Thymus (tissue), 11 donors: ENCODE measurements at regions not wholly inside any gene's neighbourhood (a gene's known extent, or its start where the extent isn't known, plus 50 kb on each side); places are given as distances from the start of the nearest gene placed in this dataset.

Experiments
- DNase-seq, 9 donors: peaks; one replicate each; pipeline ENCODE4 v3.0.0-alpha.2; 2013; ENCODE audit warnings: low spot score in 9 of 9, low read depth in 6 of 9, missing footprints in 1 of 9
- H3K27ac ChIP-seq, 2 donors: one replicate each; pipeline ENCODE4 v1.5.1; 2013; ENCODE audit warnings: control low read depth in 1 of 2, low read depth in 1 of 2, low read length in 1 of 2, mild to moderate bottlenecking in 1 of 2, moderate library complexity in 1 of 2
- H3K27me3 ChIP-seq, 2 donors: one replicate each; pipeline ENCODE4 v1.5.1; 2013; ENCODE audit warnings: low read length in 1 of 2; ENCODE audit not compliant: control insufficient read depth in 2 of 2, insufficient read depth in 1 of 2
- H3K36me3 ChIP-seq, 2 donors: one replicate each; pipeline ENCODE4 v1.5.1; 2013; ENCODE audit warnings: low read length in 1 of 2, mild to moderate bottlenecking in 1 of 2, moderate library complexity in 1 of 2; ENCODE audit not compliant: control insufficient read depth in 2 of 2, insufficient read depth in 2 of 2
- H3K4me1 ChIP-seq, 2 donors: one replicate each; pipeline ENCODE4 v1.5.1; 2013; ENCODE audit warnings: low read length in 2 of 2; ENCODE audit not compliant: control insufficient read depth in 2 of 2, insufficient read depth in 2 of 2
- H3K4me3 ChIP-seq, 2 donors: one replicate each; pipeline ENCODE4 v1.5.1; 2013; ENCODE audit warnings: low read length in 2 of 2, control low read depth in 1 of 2, mild to moderate bottlenecking in 1 of 2
- H3K9me3 ChIP-seq, 2 donors: one replicate each; pipeline ENCODE4 v1.5.1; 2013; ENCODE audit warnings: low read length in 1 of 2, mild to moderate bottlenecking in 1 of 2; ENCODE audit not compliant: control insufficient read depth in 2 of 2, insufficient read depth in 1 of 2
- WGBS: extraction: QIAGEN DNeasy Blood & Tissue Kit; methylation state at CpG from one replicate; pipeline ENCODE4 v1.1.7; 2013; 5-methylcytosine and 5-hydroxymethylcytosine counted together
- donor health status: healthy.

DNA sequence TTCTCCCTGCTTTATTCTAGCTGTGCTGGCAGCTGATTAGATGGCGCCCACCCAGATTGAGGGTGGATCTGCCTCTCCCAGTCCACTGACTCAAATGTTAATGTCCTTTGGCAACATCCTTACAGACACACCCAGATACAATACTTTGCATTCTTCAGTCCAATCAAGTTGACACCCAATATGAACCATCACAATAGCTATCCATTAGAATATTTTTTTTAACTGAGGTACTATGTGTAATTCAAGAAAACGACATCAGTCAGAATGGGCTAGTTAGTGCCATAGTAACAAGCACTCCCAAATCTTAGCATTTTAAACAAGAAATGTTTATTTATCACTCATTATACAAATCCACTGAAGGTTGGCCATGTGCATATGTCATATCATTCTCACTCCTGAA is 723.1 kb downstream of the NR2F2 start:
- WGBS: 44% methylated on average over 2 of the region's 2 CpGs
- Histone ChIP-seq H3K4me1 (no peaks in the 10 kb centered on the region), H3K27me3 (no peaks in the 10 kb centered on the region), H3K36me3 (no peaks in the 10 kb centered on the region), H3K4me3 (no peak overlapping the region), H3K27ac (no peak overlapping the region), H3K9me3 (no peaks in the 10 kb centered on the region)
- DNase-seq: no peak

DNA sequence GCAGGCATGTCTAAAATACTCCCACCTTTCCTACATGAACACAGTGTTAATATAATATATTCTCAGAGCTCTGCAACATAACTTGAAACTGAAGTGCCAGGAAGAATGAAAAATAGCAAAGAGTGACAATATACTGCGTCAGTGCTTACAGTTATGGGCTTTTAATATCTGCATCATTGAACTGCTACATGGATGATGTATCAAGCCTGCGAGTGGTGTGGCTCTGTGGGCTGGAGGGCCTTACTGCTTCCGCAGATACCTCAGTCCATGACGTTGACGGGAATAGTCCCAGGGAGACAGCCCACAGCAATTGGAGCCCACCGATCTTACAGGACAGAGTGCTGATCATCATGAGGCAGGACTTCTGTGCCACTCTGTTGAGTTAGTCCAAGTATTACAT is 727.0 kb downstream of the NR2F2 start:
- no peak for DNase-seq
- Histone ChIP-seq H3K9me3 (no peaks in the 10 kb centered on the region), H3K4me1 (no peaks in the 10 kb centered on the region), H3K27ac (no peak overlapping the region), H3K4me3 (no peak overlapping the region), H3K27me3 (no peaks in the 10 kb centered on the region), H3K36me3 (no peaks in the 10 kb centered on the region)
- 94% methylated on average over 6 of the region's 6 CpGs for WGBS

DNA sequence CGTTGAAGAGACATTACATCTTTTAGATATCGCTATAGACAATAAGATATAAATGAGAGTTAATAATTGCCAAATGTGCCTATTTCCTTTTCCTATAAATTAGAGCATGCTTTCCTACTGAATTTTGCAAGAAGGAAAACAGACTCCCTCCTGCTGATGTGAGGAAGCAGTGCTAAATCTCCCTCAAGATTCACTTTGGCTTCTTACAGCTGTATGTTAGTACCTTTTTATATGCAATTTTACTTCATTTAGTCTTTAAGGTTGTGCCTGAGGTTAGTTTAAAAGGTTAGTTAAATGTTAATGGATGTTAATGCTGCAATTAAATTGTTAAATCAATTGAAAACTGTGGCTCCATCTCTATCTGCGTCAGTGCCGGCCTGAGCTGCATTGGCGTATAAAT is 728.8 kb downstream of the NR2F2 start:
- Histone ChIP-seq H3K4me1 (no peaks in the 10 kb centered on the region), H3K4me3 (no peak overlapping the region), H3K36me3 (no peaks in the 10 kb centered on the region), H3K9me3 (no peaks in the 10 kb centered on the region), H3K27ac (no peak overlapping the region), H3K27me3 (no peaks in the 10 kb centered on the region)
- DNase-seq: no peak
- WGBS: 84% methylated on average over 5 of the region's 5 CpGs

DNA sequence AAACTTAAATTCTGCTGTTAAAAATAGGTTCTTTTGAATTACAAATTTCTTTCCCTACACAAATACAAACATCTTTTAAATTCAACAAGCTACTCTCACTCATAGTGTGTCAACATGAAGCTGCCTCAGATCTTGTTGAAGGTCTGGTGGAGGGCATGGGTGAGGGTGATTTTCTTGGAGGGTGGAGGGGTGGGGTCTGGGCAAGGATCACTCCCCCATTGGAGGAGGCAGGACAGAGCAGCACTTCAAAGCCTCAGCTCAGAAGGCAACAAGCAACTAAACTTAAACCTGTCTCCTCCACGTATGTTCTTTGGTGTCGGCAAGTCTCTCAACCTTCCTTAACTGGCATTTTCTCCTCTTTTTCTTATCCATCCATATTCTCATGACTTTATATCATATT is 730.9 kb downstream of the NR2F2 start:
- Histone ChIP-seq H3K4me1 (no peaks in the 10 kb centered on the region), H3K36me3 (no peaks in the 10 kb centered on the region), H3K27ac (no peak overlapping the region), H3K9me3 (no peaks in the 10 kb centered on the region), H3K4me3 (no peak overlapping the region), H3K27me3 (no peaks in the 10 kb centered on the region)
- WGBS: 46% methylated on average over 2 of the region's 2 CpGs
- DNase-seq: no peak

DNA sequence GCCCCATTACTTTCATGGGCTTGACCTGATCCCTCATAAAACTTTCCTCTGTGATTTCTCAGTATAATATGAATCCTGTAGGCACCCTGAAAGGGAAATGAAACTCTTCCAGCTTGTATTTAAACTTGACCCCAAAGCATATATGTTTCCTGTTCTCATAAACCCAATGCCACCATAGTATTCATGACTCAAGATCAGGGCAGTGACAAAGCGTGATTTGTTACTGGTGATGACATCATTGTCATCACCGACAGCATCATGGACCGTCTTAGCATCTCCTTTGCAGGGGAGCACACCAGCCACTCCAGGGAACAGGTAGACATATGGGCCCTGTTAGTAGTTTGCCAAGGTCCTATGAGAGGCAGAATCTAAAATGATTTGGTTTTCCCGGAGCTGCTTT is 741.2 kb downstream of the NR2F2 start:
- H3K9me3 ChIP-seq: no peaks in the 10 kb centered on the region
- H3K4me1 ChIP-seq: no peaks in the 10 kb centered on the region
- no peak for DNase-seq
- no peaks in the 10 kb centered on the region for H3K36me3 ChIP-seq
- 93% methylated on average over 4 of the region's 4 CpGs for WGBS
- H3K4me3 ChIP-seq: no peak overlapping the region
- no peak overlapping the region for H3K27ac ChIP-seq
- no peaks in the 10 kb centered on the region for H3K27me3 ChIP-seq

DNA sequence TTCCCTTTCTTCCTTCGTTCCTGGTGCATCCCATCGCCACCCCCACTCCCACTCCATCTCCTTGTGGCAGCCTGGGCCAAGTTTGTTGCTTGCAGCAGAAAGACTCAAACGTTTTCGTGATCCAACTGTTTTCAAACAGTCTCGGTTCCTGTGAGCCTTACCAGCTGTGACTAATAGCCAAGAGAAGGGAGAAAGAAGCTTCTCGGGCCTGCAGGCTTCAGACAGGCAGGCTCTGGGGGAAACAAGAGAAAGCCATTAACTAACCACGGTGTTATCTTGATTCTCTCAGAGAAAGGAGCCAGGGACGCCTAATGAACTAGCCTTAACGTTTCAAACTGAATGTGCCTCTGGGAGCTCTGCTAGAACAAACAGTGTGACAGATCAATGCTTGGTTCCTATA is 742.0 kb downstream of the NR2F2 start:
- DNase-seq: no peak
- Histone ChIP-seq H3K4me1 (no peaks in the 10 kb centered on the region), H3K27ac (no peak overlapping the region), H3K36me3 (no peaks in the 10 kb centered on the region), H3K4me3 (no peak overlapping the region), H3K9me3 (no peaks in the 10 kb centered on the region), H3K27me3 (no peaks in the 10 kb centered on the region)
- 43% methylated on average over 9 of the region's 9 CpGs for WGBS

DNA sequence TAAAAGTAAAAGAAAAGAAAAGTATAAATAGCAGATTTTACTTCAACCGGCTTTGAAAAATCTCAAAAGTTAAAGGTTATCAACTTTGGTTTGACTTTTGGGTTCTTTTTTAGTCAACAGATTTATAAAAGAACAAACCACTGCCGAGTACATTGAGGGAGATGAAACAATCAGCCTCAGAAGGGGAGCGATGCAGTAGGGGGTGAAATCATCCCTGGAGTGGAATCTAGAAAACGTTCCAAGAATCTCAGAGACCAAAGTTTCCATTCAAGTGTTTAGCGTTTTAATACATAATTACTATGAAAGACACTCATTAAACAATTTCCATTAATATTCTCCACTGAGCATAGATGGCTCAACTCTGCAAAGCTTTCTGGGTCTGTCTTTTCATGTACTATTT is 745.5 kb downstream of the NR2F2 start:
- no peaks in the 10 kb centered on the region for H3K9me3 ChIP-seq
- no peak overlapping the region for H3K4me3 ChIP-seq
- no peaks in the 10 kb centered on the region for H3K27me3 ChIP-seq
- no peak for DNase-seq
- H3K36me3 ChIP-seq: no peaks in the 10 kb centered on the region
- no peak overlapping the region for H3K27ac ChIP-seq
- no peaks in the 10 kb centered on the region for H3K4me1 ChIP-seq
- 93% methylated on average over 5 of the region's 5 CpGs for WGBS

DNA sequence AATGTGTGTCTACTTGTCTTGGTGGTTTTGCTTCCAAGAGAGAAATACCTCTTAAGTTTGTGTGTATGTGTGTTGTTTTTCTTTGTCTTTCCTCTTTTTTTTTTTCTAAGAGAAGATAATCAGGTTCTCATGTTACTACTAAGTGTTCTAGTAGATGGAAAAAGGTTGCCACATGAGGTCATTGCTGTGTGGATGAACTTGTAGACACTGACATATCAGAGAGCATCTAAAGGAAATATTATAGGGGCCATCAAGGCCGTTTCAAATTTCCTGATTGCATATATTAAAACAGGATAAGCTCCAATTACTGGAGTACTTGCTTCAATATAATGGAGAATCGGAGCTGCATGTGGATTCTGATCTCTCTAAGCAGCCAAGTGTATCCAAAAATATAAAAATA is 747.5 kb downstream of the NR2F2 start:
- 66% methylated on average over 2 of the region's 2 CpGs for WGBS
- H3K36me3 ChIP-seq: no peaks in the 10 kb centered on the region
- H3K27ac ChIP-seq: no peak overlapping the region
- no peaks in the 10 kb centered on the region for H3K27me3 ChIP-seq
- DNase-seq: no peak
- no peaks in the 10 kb centered on the region for H3K4me1 ChIP-seq
- H3K4me3 ChIP-seq: no peak overlapping the region
- H3K9me3 ChIP-seq: no peaks in the 10 kb centered on the region

DNA sequence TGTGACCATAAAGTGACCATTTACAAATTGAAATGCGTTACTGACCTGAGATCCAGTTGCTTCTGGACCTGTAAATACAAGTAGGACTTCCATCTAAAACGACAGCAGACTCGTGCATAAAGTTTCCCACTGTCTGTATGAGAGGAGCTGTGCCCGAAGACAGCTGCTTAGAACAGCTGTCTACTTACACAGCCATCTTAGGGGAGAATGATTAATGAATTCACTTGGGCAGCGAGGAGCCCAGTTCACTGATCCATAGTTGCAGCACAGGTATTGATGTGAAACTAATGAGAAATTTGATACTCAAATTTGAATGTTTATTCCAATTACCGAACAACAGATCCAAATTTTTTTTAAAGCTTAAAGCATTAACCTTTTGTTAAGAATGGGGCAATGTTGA is 748.1 kb downstream of the NR2F2 start:
- Histone ChIP-seq H3K4me3 (no peak overlapping the region), H3K9me3 (no peaks in the 10 kb centered on the region), H3K36me3 (no peaks in the 10 kb centered on the region), H3K4me1 (no peaks in the 10 kb centered on the region), H3K27me3 (no peaks in the 10 kb centered on the region), H3K27ac (peak overlapping the region in 1 of 2 donors; percentile 3)
- 75% methylated on average over 6 of the region's 6 CpGs for WGBS
- DNase-seq: no peak

DNA sequence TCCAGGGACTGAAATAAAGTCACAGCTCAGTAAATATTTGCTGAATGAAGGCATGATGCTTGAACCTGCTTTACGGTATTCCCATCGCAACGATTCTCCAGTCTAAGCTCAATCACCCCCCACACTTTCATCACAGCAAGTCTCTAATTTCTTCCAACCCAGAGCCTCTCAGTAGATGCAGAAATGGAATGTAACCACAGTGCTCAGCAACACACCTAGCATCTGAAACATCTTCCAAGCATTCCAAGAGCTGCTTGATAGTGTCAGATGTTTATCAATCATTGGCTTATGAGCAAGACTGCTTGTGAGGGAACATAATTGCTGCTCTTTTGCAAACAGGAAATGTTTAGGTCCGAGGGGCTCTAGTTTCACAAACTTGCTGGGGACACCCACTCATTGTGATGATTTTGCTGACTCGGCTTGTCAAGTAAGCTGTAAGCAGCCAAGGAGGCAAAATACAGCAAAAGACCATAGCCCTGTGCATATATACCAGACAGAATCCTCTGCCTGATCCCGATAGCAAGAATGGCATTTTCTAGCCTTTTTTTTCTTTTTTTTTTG is 751.2 kb downstream of the NR2F2 start:
- no peak for DNase-seq
- H3K27ac ChIP-seq: no peak overlapping the region
- no peak overlapping the region for H3K4me3 ChIP-seq
- 77% methylated on average over 6 of the region's 6 CpGs for WGBS
- H3K4me1 ChIP-seq: no peaks in the 10 kb centered on the region
- no peaks in the 10 kb centered on the region for H3K9me3 ChIP-seq
- H3K27me3 ChIP-seq: no peaks in the 10 kb centered on the region
- H3K36me3 ChIP-seq: no peaks in the 10 kb centered on the region
